HG03135 (cell line): ENCODE measurements at regions not wholly inside any gene's neighbourhood (a gene's known extent, or its start where the extent isn't known, plus 50 kb on each side); places are given as distances from the start of the nearest gene placed in this dataset.
"Not testable (repeated sequence)": the region's sequence is repeated elsewhere in the genome, so short reads cannot be mapped to it uniquely, and the experiment has no call there.

Experiments
- ATAC-seq: cut with Tn5 transposase; IDR thresholded peaks from one replicate; pipeline ENCODE4 v1.9.1; 2021; ENCODE audit warnings: mild to moderate bottlenecking, moderate library complexity; ENCODE audit not compliant: unreplicated experiment

DNA sequence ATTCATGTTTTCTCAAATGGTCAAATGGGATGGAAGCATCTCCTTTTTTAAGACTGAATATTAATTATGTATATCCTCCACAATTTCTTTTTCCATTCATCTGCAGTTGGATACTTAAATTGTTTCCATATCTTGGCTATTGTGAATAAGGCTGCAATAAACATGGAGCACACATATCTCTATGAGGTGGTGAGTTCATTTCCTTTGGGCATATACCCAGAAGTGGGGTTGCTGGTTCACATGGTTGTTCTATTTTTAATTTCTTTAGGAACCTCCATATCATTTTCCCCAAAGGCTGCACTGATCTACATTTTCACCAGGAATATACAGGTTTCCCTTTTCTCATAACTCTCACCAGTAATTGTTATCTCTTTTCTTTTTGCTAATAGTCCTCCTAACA lies 566.3 kb downstream of the KCTD12 start:
- ATAC-seq = no peak

- no peak for ATAC-seq
Measured at GRCh38 chr13:76316998-76317527, 569.1 kb downstream of the KCTD12 start.

DNA sequence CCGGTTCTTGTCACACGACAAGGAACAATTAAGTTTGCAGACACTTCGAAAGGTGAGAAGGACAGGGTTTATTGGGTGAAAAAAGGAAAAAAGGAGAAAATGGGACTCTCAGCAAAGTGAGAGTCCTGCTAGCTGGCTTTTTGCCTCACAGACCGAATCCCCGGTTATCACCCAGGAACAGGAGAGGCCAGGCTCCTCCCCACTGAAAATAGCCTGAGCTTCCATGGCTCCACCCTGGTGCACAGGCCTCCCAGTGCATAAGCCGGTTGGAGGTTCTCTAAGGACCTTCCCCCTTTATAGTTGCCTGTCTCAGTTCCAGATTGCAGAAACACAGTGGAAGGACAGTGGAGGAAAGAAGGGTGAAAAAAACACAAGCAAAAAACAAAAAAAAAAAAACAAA lies 571.7 kb downstream of the KCTD12 start:
- no peak for ATAC-seq

DNA sequence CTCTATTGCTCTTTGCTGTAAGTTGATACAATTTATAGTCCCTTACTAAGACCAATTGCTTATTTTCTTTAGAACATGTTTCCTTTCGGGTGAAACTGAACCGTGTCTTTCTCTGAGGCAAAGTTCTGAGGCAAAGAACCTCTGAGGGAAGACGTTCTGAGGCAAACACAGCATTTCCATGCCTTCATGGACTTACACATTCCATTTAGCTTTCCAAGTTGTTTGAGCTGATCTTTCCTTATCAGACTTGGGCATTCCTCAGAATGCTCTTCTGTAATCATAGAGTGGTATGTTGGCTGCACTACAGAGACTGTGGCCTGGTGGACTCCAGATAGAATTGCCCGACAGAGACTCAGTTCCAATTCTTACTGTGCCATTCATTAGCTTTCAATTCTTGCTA lies 579.1 kb downstream of the KCTD12 start:
- no peak for ATAC-seq

GRCh38 chr13:76300688-76301087 lies 585.5 kb downstream of the KCTD12 start:
- no peak for ATAC-seq

GRCh38 chr13:76297331-76297730 lies 588.9 kb downstream of the KCTD12 start:
- no peak for ATAC-seq

- ATAC-seq = no peak
Measured at GRCh38 chr13:76296751-76297150, 589.5 kb downstream of the KCTD12 start.

DNA sequence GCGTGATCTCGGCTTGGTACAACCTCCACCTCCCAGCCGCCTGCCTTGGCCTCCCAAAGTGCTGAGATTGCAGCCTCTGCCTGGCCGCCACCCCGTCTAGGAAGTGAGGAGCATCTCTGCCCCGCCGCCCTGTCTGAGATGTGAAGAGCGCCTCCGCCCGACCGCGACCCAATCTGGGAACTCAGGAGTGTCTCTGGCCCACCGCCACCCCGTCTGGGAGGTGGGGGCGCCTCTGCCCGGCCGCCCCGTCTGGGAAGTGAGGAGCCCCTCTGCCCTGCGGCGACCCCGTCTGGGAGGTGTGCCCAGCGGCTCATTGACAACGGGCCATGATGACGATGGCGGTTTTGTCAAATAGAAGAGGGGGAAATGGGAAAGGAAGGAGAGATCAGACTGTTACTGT lies 591.2 kb downstream of the KCTD12 start:
- ATAC-seq = not testable (repeated sequence)

DNA sequence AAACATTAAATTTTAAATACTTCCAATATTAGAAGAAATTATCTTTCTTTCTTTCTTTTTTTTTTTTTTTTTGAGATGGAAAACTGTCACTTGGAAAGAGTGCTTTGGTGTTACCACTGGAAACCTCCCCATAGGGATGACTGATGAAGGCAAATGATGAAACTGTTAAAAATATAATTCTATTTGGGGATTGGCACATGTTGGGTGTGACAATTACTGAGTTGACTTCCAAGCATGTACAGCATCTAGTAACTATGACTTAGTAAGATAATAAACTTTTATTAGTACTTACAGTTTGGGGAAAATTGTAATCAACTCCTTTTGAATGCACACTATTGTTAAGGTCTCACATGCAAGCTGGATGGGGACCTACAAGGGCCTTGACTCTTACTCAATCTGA lies 592.5 kb downstream of the KCTD12 start:
- ATAC-seq = no peak

DNA sequence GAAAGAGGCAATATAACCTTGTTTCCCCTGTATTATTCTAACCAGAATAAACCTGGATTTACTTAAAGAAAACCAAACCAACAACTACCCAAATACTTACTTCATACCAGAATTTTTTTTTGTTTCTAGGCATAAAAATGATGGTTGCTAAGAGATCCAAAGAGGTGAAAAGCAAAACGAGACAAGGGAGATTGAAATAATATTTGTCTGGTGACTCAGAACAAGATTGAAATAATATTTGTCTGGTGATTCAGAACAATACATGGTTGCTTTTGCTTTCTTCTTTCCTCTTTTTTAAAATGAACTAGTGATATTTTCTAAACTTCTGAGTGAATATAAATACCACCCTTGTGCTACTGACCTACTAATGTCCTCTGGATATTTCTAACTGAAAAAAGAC lies 592.9 kb downstream of the KCTD12 start:
- no peak for ATAC-seq

GRCh38 chr13:76292726-76293125 lies 593.5 kb downstream of the KCTD12 start:
- no peak for ATAC-seq

GRCh38 chr13:76292031-76292430 lies 594.2 kb downstream of the KCTD12 start:
- no peak for ATAC-seq

- no peak for ATAC-seq
Measured at GRCh38 chr13:76289558-76289957, 596.6 kb downstream of the KCTD12 start.

GRCh38 chr13:76286178-76286577 lies 600.0 kb downstream of the KCTD12 start:
- no peak for ATAC-seq

GRCh38 chr13:76285463-76285862 lies 600.7 kb downstream of the KCTD12 start:
- ATAC-seq = no peak

GRCh38 chr13:76279766-76280165 lies 606.4 kb downstream of the KCTD12 start:
- not testable (repeated sequence) for ATAC-seq

DNA sequence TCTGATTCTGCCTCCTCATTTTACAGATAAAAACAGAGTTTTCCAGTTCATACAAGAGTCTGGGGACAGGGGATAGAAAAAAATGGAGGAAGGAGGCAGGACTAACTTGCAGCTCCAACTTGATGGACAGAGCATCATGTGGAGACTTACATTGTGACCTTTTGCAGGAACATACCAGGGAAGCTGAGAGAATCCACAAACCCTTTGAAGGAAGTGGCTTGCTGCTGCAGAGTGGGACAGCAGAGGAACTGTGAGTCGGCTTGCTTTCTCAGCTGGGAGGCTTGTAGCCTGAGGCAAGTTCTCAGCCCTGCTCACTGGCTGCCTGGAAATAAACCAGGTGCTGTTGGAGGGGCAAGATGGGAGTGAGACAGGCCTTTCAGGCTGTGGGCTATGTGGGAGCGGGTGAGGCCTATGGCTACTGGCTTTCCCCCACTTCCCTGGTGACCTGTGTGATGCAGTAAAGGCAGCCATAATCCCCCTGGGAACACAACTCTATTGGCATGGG lies 614.4 kb downstream of the KCTD12 start:
- no peak for ATAC-seq

- not testable (repeated sequence) for ATAC-seq
Measured at GRCh38 chr13:76268307-76268706, 617.9 kb downstream of the KCTD12 start.

DNA sequence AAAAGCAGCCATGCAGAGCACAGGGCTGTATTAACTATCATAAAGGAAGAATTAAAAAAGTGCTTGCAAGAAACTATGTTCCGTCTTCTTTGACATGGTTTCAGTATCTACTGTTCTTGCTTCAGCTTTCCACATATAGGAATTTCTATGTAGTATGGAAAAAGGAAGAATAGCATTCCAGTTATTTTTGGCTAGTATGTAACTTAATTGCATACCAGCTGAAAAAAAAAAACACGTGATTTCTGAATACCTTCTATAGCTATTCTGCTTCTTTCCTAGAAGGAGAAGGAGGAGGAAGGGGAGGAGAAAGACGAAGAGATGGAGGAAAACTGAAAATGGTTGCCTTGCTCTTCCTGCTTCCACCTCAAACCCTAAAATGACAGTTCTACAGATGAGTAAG lies 619.0 kb downstream of the KCTD12 start:
- ATAC-seq = no peak

DNA sequence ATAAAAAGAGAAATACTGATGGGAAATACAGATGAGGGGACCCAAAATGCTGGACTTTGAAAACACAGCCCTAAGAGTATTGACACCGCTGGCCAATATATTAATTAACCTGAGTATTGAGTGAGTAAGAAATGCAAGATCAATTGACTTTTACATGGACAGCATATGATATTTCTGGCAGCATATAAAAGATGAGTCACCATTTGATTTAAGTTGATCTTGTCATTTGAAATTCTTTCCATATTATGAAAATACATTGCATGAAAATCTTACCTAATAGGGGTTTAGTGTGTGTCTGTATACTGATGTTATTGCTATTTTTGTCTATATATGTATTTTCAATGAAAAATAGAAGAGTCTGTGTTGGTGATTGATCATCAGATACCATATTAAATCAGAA lies 619.6 kb downstream of the KCTD12 start:
- no peak for ATAC-seq

DNA sequence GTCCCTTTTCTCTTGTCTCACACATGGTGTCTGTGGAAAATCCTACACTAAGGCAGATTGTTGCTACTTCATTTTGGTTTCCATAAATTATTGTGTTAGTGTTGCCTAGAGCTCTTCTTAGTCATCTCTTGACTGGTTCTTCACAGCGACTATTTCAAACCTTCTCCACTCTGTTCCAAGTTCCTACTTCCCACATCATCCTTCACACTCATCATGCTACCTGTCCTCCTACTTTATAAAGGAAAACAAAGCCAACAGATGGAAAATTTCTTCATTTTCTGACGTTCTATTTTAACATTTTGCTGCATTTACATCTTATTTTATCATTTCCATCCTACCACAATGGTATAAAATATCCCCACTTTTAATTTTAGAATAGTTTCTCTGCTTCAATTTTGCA lies 614.1 kb downstream of the LMO7 start:
- no peak for ATAC-seq

- ATAC-seq = no peak
Measured at GRCh38 chr13:76245920-76246319, 609.8 kb downstream of the LMO7 start.

- no peak for ATAC-seq
Measured at GRCh38 chr13:76245211-76245610, 609.1 kb downstream of the LMO7 start.
